CD1c-positive myeloid dendritic cell (primary cell): ENCODE measurements at regions not wholly inside any gene's neighbourhood (a gene's known extent, or its start where the extent isn't known, plus 50 kb on each side); places are given as distances from the start of the nearest gene placed in this dataset.
"Not testable (repeated sequence)": the region's sequence is repeated elsewhere in the genome, so short reads cannot be mapped to it uniquely, and the experiment has no call there.

ENCODE experiments used
- DNase-seq: peaks from one replicate; pipeline ENCODE4 v3.0.0-alpha.2; 2016; ENCODE audit errors: extremely low spot score

- no peak for DNase-seq
Measured at GRCh38 chr11:25319127-25319526, 822.3 kb downstream of the LUZP2 start.

GRCh38 chr11:25327656-25328055 is 830.8 kb downstream of the LUZP2 start:
- DNase-seq = no peak

- no peak for DNase-seq
Measured at GRCh38 chr11:25339281-25339680, 842.4 kb downstream of the LUZP2 start.

- no peak for DNase-seq
Measured at GRCh38 chr11:25349537-25349936, 852.7 kb downstream of the LUZP2 start.

- DNase-seq = no peak
Measured at GRCh38 chr11:25350899-25351803, 854.3 kb downstream of the LUZP2 start.

- no peak for DNase-seq
Measured at GRCh38 chr11:25357133-25357532, 860.3 kb downstream of the LUZP2 start.

GRCh38 chr11:25377466-25377865 is 880.6 kb downstream of the LUZP2 start:
- DNase-seq = no peak

- DNase-seq = no peak
Measured at GRCh38 chr11:25396847-25397246, 900.0 kb downstream of the LUZP2 start.

- no peak for DNase-seq
Measured at GRCh38 chr11:25408146-25408545, 911.3 kb downstream of the LUZP2 start.

- no peak for DNase-seq
Measured at GRCh38 chr11:25415793-25416192, 916.1 kb upstream of the ANO3 start.

- DNase-seq = no peak
Measured at GRCh38 chr11:25423436-25424199, 908.3 kb upstream of the ANO3 start.

GRCh38 chr11:25432376-25432775 is 899.6 kb upstream of the ANO3 start:
- no peak for DNase-seq

GRCh38 chr11:25435197-25435596 is 896.7 kb upstream of the ANO3 start:
- no peak for DNase-seq

GRCh38 chr11:25436326-25436725 is 895.6 kb upstream of the ANO3 start:
- DNase-seq = no peak

- DNase-seq = no peak
Measured at GRCh38 chr11:25441421-25441820, 890.5 kb upstream of the ANO3 start.

GRCh38 chr11:25449091-25449490 is 882.8 kb upstream of the ANO3 start:
- DNase-seq = no peak

GRCh38 chr11:25453471-25453870 is 878.5 kb upstream of the ANO3 start:
- DNase-seq = no peak

- DNase-seq = no peak
Measured at GRCh38 chr11:25456211-25456610, 875.7 kb upstream of the ANO3 start.

- no peak for DNase-seq
Measured at GRCh38 chr11:25483915-25484635, 847.9 kb upstream of the ANO3 start.

GRCh38 chr11:25485315-25485714 is 846.6 kb upstream of the ANO3 start:
- no peak for DNase-seq

GRCh38 chr11:25486338-25486737 is 845.6 kb upstream of the ANO3 start:
- not testable (repeated sequence) for DNase-seq

GRCh38 chr11:25488176-25488575 is 843.8 kb upstream of the ANO3 start:
- not testable (repeated sequence) for DNase-seq
